ENCODE measurements at regions not wholly inside any gene's neighbourhood (a gene's known extent, or its start where the extent isn't known, plus 50 kb on each side); places are given as distances from the start of the nearest gene placed in this dataset.

GRCh38 chr4:4641661-4642495, 100.0 kb upstream of the STX18 start:
- no peak for TF ChIP-seq CTCF (IDR thresholded peaks at IDR 0.05; ENCODE audit: low read depth, low read length, missing control alignments)
- H3K4me3 ChIP-seq (replicated peaks; ENCODE audit: low read depth, low read length), result no peak overlapping the region
- DNase-seq (ENCODE audit: extremely low read depth, low read depth), result no peak

GRCh38 chr4:4641254-4641653, 99.4 kb upstream of the STX18 start:
- no peak for TF ChIP-seq CTCF (IDR thresholded peaks at IDR 0.05; ENCODE audit: low read depth, low read length, missing control alignments)
- no peak overlapping the region for H3K4me3 ChIP-seq (replicated peaks; ENCODE audit: low read depth, low read length)
- no peak for DNase-seq (ENCODE audit: extremely low read depth, low read depth)

- TF ChIP-seq CTCF (IDR thresholded peaks at IDR 0.05; ENCODE audit: low read depth, low read length, missing control alignments), result no peak
- DNase-seq (ENCODE audit: extremely low read depth, low read depth), result no peak
- H3K4me3 ChIP-seq (replicated peaks; ENCODE audit: low read depth, low read length), result no peak overlapping the region
Observed at GRCh38 chr4:4640692-4641091, 98.8 kb upstream of the STX18 start.

GRCh38 chr4:4639370-4639769, 97.5 kb upstream of the STX18 start:
- no peak overlapping the region for H3K4me3 ChIP-seq (replicated peaks; ENCODE audit: low read depth, low read length)
- DNase-seq (ENCODE audit: extremely low read depth, low read depth), result no peak
- TF ChIP-seq CTCF (IDR thresholded peaks at IDR 0.05; ENCODE audit: low read depth, low read length, missing control alignments), result no peak

- DNase-seq (ENCODE audit: extremely low read depth, low read depth), result no peak
- TF ChIP-seq CTCF (IDR thresholded peaks at IDR 0.05; ENCODE audit: low read depth, low read length, missing control alignments), result no peak
Observed at GRCh38 chr4:4637710-4638109, 95.9 kb upstream of the STX18 start.

GRCh38 chr4:4633431-4633830, 91.6 kb upstream of the STX18 start:
- DNase-seq (ENCODE audit: extremely low read depth, low read depth), result no peak
- H3K4me3 ChIP-seq (replicated peaks; ENCODE audit: low read depth, low read length), result no peak overlapping the region
- no peak for TF ChIP-seq CTCF (IDR thresholded peaks at IDR 0.05; ENCODE audit: low read depth, low read length, missing control alignments)

More at GRCh38 chr4:4637710-4638109, 95.9 kb upstream of the STX18 start:
- H3K4me3 ChIP-seq (replicated peaks; ENCODE audit: low read depth, low read length), result no peak overlapping the region
